ENCODE measurements at regions not wholly inside any gene's neighbourhood (a gene's known extent, or its start where the extent isn't known, plus 50 kb on each side); places are given as distances from the start of the nearest gene placed in this dataset.

DNA sequence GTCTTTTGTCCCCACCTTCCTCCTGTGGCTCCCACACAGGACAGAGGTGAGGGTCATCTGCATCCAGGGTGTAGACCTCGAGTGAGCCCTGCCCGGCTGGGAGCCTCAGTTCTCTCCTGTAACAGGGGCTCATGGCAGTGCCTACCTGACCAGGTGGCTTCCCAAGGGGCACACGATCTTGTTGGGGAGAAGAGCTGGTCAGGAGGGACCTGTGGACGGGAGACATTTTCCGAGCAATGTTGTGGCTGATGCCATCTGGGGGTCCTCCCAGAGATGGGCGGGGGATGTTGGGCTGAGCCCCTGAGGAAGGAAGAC lies 51.9 kb downstream of the CEBPB start:
- Histone ChIP-seq H3K4me1 (no peaks in the 10 kb centered on the region), H3K27me3 (ENCODE audit: insufficient read depth in 3 of 3, low read length in 2 of 3) (no peaks in the 10 kb centered on the region), H3K36me3 (ENCODE audit: insufficient read depth in 1 of 2, low read depth in 1 of 2) (no peaks in the 10 kb centered on the region), H3K9me3 (no peaks in the 10 kb centered on the region), H3K27ac (no peak overlapping the region), H3K4me3 (no peak overlapping the region)
- ATAC-seq (no peak), DNase-seq (peak in 1 of 2 donors; percentile 20)
- TF ChIP-seq, protein P1, sequence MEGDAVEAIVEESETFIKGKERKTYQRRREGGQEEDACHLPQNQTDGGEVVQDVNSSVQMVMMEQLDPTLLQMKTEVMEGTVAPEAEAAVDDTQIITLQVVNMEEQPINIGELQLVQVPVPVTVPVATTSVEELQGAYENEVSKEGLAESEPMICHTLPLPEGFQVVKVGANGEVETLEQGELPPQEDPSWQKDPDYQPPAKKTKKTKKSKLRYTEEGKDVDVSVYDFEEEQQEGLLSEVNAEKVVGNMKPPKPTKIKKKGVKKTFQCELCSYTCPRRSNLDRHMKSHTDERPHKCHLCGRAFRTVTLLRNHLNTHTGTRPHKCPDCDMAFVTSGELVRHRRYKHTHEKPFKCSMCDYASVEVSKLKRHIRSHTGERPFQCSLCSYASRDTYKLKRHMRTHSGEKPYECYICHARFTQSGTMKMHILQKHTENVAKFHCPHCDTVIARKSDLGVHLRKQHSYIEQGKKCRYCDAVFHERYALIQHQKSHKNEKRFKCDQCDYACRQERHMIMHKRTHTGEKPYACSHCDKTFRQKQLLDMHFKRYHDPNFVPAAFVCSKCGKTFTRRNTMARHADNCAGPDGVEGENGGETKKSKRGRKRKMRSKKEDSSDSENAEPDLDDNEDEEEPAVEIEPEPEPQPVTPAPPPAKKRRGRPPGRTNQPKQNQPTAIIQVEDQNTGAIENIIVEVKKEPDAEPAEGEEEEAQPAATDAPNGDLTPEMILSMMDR (IDR thresholded peaks at IDR 0.05): no peak
- 82 to 88% (median 86%) methylated on average over 6 of the region's 6 CpGs for WGBS, 3 donors
- intact Hi-C loops (cut with DNase I): no loop called here

DNA sequence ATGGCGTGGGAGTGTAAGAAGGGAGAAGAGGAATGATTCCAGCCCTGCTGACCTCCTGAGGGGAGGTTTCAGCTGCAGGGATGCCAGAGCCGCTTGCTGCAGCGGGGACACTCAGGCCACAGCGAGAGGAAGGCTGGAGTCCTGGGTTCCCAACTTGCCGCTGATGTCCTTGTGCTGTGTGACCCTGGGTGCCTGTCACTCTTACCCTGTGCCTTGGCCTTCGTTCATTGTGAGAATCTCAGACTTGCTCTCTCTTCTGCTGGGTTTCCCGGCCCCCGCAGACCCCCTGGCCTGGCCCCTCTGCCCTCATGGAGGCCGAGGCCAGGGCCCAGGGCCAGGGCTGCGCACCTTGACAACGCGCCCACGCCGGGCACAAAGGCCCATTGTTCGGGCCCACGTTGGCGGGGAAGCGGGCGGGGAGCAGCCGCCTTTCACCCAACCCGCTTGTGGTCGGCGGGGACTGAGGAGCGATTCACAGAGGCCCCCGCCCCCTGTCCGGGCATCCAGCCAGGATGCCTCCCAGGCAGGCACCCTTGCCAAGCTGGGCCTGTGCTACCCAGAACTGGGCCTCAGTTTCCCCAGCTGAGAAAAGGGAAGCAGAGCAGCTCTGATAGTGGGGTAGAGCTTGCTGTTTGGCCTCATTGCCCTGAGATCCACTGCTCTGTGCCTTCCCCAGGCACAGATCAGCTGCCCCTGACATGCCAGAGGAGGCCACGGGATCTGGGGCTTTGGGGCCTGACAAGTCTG lies 52.4 kb downstream of the CEBPB start:
- Histone ChIP-seq H3K27me3 (ENCODE audit: insufficient read depth in 3 of 3, low read length in 2 of 3) (no peaks in the 10 kb centered on the region), H3K27ac (no peak overlapping the region), H3K4me3 (no peak overlapping the region), H3K4me1 (no peaks in the 10 kb centered on the region), H3K36me3 (ENCODE audit: insufficient read depth in 1 of 2, low read depth in 1 of 2) (no peaks in the 10 kb centered on the region), H3K9me3 (no peaks in the 10 kb centered on the region)
- peak in 1 of 2 donors; percentile 48 for DNase-seq
- intact Hi-C loops (cut with DNase I): no loop called here
- 53 to 62% (median 53%) methylated on average over 25 to 27 of the region's 27 CpGs for WGBS, 3 donors
- peak in 1 of 4 donors; percentile 15 for ATAC-seq
- TF ChIP-seq, protein P1 (IDR thresholded peaks at IDR 0.05): no peak

DNA sequence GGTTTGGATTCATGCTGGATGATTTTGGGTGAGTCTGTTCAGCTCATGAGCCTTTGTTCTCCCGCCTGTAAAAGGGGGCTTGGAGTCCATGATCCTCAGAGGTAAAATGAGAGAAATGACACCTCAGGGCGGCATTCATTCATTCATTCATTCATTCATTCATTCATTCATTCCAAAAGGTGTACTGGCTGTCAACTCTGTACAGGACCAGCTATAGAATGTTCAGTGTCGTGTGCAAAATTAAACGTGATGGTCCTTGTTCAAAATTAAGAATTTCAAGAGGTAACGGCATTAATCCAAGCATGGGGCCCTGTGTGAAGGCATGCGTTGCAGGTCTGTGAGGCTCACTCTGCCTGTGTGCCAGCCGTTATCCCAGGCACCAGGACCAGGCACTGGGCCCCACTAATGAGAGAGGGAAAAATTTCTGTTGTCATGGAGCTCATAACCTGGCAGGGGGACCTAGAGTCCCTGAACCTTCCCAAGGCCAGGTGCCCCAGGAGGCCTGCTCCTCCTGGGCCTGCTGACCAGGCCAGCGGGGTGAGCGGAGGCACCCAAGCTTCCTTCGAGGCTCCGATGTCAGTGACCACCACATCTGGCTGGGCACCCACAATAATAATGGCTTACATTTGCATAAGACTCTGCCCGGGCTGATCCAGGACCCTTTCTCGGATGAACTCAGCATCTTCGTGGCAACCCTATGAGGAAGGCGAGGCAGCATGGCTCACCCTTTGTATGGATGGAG lies 53.2 kb downstream of the CEBPB start:
- TF ChIP-seq, protein P1 (IDR thresholded peaks at IDR 0.05): no peak
- intact Hi-C loops (cut with DNase I): no loop called here
- Histone ChIP-seq H3K27me3 (ENCODE audit: insufficient read depth in 3 of 3, low read length in 2 of 3) (no peaks in the 10 kb centered on the region), H3K4me1 (no peaks in the 10 kb centered on the region), H3K4me3 (no peak overlapping the region), H3K36me3 (ENCODE audit: insufficient read depth in 1 of 2, low read depth in 1 of 2) (no peaks in the 10 kb centered on the region), H3K27ac (no peak overlapping the region), H3K9me3 (no peaks in the 10 kb centered on the region)
- WGBS, 3 donors: 90 to 94% (median 93%) methylated on average over 15 of the region's 15 CpGs
- DNase-seq (peak in 1 of 2 donors; percentile 25), ATAC-seq (no peak)

DNA sequence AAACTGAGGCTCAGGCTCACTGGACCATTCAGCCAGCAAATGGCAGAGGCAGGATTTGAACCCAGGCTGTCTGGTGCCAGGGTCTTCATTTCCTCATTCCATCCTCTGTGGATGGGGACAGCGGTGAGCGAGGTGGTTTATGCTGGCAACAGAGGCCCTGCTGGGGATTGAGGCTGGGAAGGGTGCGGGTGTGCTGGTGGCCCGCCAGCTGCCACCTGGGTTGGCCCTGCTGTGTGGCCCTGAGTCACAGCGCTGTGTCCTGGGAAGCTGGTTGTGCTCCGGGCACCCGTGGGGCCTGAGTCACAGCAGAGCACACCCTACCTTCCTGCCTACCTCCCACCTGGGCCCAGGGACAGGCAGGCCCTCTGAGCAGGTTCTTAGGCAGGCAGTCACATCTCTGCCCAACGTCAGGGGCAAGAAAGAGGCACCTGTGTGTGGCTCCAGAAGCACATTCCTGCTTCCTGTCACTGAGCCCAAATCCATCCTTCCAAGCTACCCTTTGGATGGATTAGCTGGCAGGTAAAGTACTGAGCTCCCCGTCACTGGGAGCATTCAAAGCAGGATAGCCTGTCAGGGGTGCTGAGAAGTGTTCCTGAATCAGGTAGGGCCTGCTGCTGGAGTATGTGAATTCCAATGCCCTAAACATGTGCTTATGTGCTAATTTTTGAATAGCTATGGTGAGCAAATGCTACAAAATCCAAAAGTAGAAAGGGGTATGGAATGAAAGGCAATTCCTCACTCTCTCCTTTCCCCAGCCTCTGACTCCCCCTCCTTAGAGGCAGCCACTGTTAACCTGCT lies 53.9 kb downstream of the CEBPB start:
- Histone ChIP-seq H3K27ac (no peak overlapping the region), H3K36me3 (ENCODE audit: insufficient read depth in 1 of 2, low read depth in 1 of 2) (no peaks in the 10 kb centered on the region), H3K4me1 (no peaks in the 10 kb centered on the region), H3K9me3 (no peaks in the 10 kb centered on the region), H3K27me3 (ENCODE audit: insufficient read depth in 3 of 3, low read length in 2 of 3) (no peaks in the 10 kb centered on the region), H3K4me3 (no peak overlapping the region)
- intact Hi-C loops (cut with DNase I): no loop called here
- DNase-seq (peak in 1 of 2 donors; percentile 44), ATAC-seq (peak in 2 of 4 donors; percentile 19 to 24)
- WGBS, 3 donors: 81 to 89% (median 85%) methylated on average over 9 of the region's 9 CpGs
- TF ChIP-seq, protein P1 (IDR thresholded peaks at IDR 0.05): no peak
